Natural killer cell (primary cell): ENCODE measurements at regions not wholly inside any gene's neighbourhood (a gene's known extent, or its start where the extent isn't known, plus 50 kb on each side); places are given as distances from the start of the nearest gene placed in this dataset.

Source experiments
- ATAC-seq, 3 donors: fragments of 150-1000 bp in 2 of 3; fragments of 200-7000 bp in 1 of 3; cut with Tn5 transposase; 1 replicate in 1 of 3; 2 replicates in 2 of 3; pipeline ENCODE4 v1.10.0; 2021; ENCODE audit warnings: mild to moderate bottlenecking in 2 of 3, moderate library complexity in 2 of 3
- DNase-seq, 2 donors: peaks; one replicate each; pipeline versions ENCODE4 v3.0.0 to v3.0.0-alpha.2; 2013 to 2021; ENCODE audit warnings: mixed read lengths in 1 of 2
- H3K27ac ChIP-seq: one replicate; pipeline ENCODE4 v1.5.1; 2013; ENCODE audit warnings: mild to moderate bottlenecking, low read length
- H3K27me3 ChIP-seq: one replicate; pipeline ENCODE4 v1.6.1; 2013; ENCODE audit warnings: low read length; ENCODE audit not compliant: control insufficient read depth, insufficient read depth
- H3K36me3 ChIP-seq: one replicate; pipeline ENCODE4 v1.6.1; 2013; ENCODE audit warnings: low read length; ENCODE audit not compliant: control insufficient read depth, insufficient read depth
- H3K4me1 ChIP-seq: one replicate; pipeline ENCODE4 v1.6.1; 2013; ENCODE audit warnings: low read length; ENCODE audit not compliant: control insufficient read depth, insufficient read depth
- H3K4me3 ChIP-seq: one replicate; pipeline ENCODE4 v1.5.1; 2013; ENCODE audit warnings: low read length
- H3K9me3 ChIP-seq: one replicate; pipeline ENCODE4 v1.6.1; 2013; ENCODE audit warnings: low read length; ENCODE audit not compliant: control insufficient read depth, insufficient read depth
- H3K27ac Mint-ChIP-seq, 2 donors: one replicate each; pipeline ENCODE4 v1.8.0; 2022; ENCODE audit warnings: mild to moderate bottlenecking in 2 of 2, mixed read lengths in 2 of 2, moderate library complexity in 1 of 2
- H3K27me3 Mint-ChIP-seq, 2 donors: one replicate each; pipeline ENCODE4 v1.8.0; 2022; ENCODE audit warnings: low read depth in 2 of 2, mixed read lengths in 2 of 2
- H3K36me3 Mint-ChIP-seq: one replicate; pipeline ENCODE4 v1.8.0; 2022; ENCODE audit warnings: mixed read lengths
- H3K4me1 Mint-ChIP-seq, 2 donors: one replicate each; pipeline ENCODE4 v1.8.0; 2022; ENCODE audit warnings: mixed read lengths in 2 of 2
- H3K4me3 Mint-ChIP-seq: one replicate; pipeline ENCODE4 v1.8.0; 2022; ENCODE audit warnings: mild to moderate bottlenecking, moderate library complexity, mixed read lengths
- H3K9me3 Mint-ChIP-seq, 2 donors: one replicate each; pipeline ENCODE4 v1.8.0; 2022; ENCODE audit warnings: mixed read lengths in 2 of 2
- WGBS: methylation state at CpG from one replicate; pipeline ENCODE4 v1.1.7; 2013; ENCODE audit warnings: missing lambda C conversion rate; ENCODE audit not compliant: insufficient coverage; 5-methylcytosine and 5-hydroxymethylcytosine counted together
- intact Hi-C: fragments of 100-400 bp; cut with micrococcal nuclease; formaldehyde crosslinking; loops from one replicate; pipeline ENCODE4 v1.14.2; 2022
- TF ChIP-seq, protein P1 (sequence below): fragments of 200-600 bp; IDR thresholded peaks from one replicate; pipeline ENCODE4 v1.8.0; 2022; ENCODE audit warnings: antibody characterized with exemption

DNA sequence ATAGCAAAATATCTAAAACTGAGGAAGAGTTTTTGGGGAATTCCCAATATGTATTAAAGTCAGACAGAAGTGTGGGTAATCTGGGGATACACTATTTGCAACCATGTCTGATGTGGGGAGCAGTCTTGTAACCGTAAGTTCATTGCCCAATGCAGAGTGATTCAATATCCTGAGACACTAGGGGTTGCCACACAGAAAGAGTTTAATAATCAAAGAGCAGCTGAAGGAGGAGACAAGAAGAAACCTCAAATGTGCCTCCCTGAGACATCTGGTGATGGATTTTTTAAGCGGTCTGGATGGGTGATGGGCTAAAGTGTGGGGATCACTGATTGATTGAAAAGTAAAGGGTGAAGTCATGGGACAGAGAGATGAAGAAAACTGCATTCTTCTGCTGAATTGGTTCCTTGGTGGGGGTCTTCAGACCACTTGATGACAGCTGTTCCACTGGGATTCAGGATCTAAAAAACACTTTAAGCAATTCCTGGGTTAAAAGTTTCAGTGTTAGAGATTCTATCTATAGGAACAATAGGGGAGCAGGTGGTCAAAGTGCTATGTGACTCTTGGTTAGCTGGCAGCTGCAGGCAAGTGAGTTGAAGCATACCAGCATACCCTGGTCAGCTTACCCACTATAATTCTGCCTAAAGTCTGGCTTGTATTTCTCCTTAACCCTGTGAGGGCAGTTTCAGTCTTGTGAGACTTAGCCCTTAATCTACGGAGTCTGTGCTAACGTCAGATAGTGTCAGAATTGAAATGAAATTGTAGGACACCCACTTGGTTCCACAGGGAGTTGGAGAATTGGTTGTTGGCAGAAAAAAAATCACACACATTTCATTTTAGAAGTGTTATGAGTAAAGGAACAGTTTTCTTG, 425.9 kb upstream of the TGFBR2 start:
- no peak overlapping the region for H3K27ac ChIP-seq
- DNase-seq (no peak), ATAC-seq (no peak)
- Mint-ChIP-seq H3K4me1 (no peaks in the 10 kb centered on the region), H3K9me3 (no peaks in the 10 kb centered on the region), H3K36me3 (no peaks in the 10 kb centered on the region), H3K27ac (no peak overlapping the region), H3K27me3 (peaks cover 15% of the 10 kb centered on the region in 2 donors), H3K4me3 (no peak overlapping the region)
- no peaks in the 10 kb centered on the region for H3K9me3 ChIP-seq
- H3K4me3 ChIP-seq: no peak overlapping the region
- peaks cover 2% of the 10 kb centered on the region for H3K27me3 ChIP-seq
- WGBS: 87% methylated on average over 4 of the region's 4 CpGs
- TF ChIP-seq, protein P1, sequence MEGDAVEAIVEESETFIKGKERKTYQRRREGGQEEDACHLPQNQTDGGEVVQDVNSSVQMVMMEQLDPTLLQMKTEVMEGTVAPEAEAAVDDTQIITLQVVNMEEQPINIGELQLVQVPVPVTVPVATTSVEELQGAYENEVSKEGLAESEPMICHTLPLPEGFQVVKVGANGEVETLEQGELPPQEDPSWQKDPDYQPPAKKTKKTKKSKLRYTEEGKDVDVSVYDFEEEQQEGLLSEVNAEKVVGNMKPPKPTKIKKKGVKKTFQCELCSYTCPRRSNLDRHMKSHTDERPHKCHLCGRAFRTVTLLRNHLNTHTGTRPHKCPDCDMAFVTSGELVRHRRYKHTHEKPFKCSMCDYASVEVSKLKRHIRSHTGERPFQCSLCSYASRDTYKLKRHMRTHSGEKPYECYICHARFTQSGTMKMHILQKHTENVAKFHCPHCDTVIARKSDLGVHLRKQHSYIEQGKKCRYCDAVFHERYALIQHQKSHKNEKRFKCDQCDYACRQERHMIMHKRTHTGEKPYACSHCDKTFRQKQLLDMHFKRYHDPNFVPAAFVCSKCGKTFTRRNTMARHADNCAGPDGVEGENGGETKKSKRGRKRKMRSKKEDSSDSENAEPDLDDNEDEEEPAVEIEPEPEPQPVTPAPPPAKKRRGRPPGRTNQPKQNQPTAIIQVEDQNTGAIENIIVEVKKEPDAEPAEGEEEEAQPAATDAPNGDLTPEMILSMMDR: no peak
- no peaks in the 10 kb centered on the region for H3K36me3 ChIP-seq
- H3K4me1 ChIP-seq: no peaks in the 10 kb centered on the region
- intact Hi-C loops: no loop called here

DNA sequence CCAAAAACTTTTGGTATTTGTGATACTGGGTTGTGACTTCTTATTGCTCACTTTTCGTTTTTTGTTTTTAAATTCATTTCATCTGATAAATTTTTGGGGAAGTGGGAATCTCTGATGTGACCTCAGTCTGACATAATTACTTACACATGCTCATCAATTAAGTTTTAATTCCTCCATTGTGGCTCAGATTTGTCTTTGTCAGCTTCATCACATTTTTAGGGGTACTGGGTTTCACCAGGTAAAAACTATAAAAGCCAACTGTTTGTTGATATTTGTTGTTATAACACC, 425.3 kb upstream of the TGFBR2 start:
- Mint-ChIP-seq H3K27me3 (peaks cover 15 to 17% of the 10 kb centered on the region in 2 donors), H3K27ac (no peak overlapping the region), H3K4me3 (no peak overlapping the region), H3K36me3 (no peaks in the 10 kb centered on the region), H3K4me1 (no peaks in the 10 kb centered on the region), H3K9me3 (no peaks in the 10 kb centered on the region)
- Histone ChIP-seq H3K27me3 (peaks cover 2% of the 10 kb centered on the region), H3K27ac (no peak overlapping the region), H3K4me3 (no peak overlapping the region), H3K9me3 (no peaks in the 10 kb centered on the region), H3K36me3 (no peaks in the 10 kb centered on the region), H3K4me1 (no peaks in the 10 kb centered on the region)
- no peak for ATAC-seq
- intact Hi-C loops: no loop called here
- TF ChIP-seq, protein P1: no peak
- no peak for DNase-seq
- no CpG with 5 or more reads among the region's 1 CpG for WGBS

DNA sequence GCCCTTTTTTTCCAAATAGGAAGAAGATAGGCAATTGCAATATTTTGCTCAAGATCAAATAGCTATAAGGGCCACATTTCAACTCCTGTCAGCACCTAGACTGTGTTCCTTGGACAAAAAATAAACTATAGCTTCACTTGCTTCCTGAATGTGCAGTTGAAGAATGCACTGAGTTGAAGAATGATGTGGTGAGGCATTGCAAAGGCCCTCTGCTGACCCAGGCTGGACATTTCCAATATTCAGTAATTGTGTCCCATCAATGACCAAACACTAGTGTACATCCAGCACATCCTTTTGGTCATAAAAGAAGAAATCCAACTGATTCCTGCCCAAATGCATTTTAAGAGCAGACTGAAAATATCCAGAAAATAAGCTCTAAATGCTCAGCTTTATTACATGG, 424.8 kb upstream of the TGFBR2 start:
- H3K36me3 Mint-ChIP-seq: no peaks in the 10 kb centered on the region
- Histone ChIP-seq H3K27me3 (peaks cover 2% of the 10 kb centered on the region), H3K36me3 (no peaks in the 10 kb centered on the region), H3K27ac (no peak overlapping the region), H3K9me3 (no peaks in the 10 kb centered on the region), H3K4me1 (no peaks in the 10 kb centered on the region), H3K4me3 (no peak overlapping the region)
- DNase-seq: no peak
- H3K27ac Mint-ChIP-seq: no peak overlapping the region
- intact Hi-C loops: no loop called here
- peaks cover 15 to 17% of the 10 kb centered on the region in 2 donors for H3K27me3 Mint-ChIP-seq
- H3K4me1 Mint-ChIP-seq: no peaks in the 10 kb centered on the region
- H3K9me3 Mint-ChIP-seq: no peaks in the 10 kb centered on the region
- ATAC-seq: no peak
- no peak overlapping the region for H3K4me3 Mint-ChIP-seq
- TF ChIP-seq, protein P1: no peak

DNA sequence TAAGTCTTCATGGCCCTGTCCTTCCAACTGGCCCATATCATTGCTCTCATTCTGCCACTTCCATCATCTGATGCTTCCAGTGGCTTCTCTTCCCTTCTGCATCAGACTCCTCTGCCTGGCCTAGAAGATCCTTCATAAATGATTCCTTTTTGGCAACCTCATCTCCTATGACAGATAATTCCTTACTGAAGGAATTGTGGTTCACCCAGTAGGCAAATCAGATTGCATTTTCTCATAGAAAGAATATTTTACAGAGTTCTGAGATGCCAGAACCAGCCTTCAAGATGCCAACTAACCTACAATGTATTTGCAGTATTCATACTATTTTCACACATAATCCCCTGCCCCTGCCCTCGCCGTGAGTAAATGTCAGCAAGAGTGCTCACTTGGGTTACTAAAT, 423.0 kb upstream of the TGFBR2 start:
- 100% methylated on average over 2 of the region's 2 CpGs for WGBS
- H3K4me1 Mint-ChIP-seq: no peaks in the 10 kb centered on the region
- H3K9me3 ChIP-seq: no peaks in the 10 kb centered on the region
- no peak overlapping the region for H3K27ac Mint-ChIP-seq
- H3K4me3 ChIP-seq: no peak overlapping the region
- H3K36me3 Mint-ChIP-seq: no peaks in the 10 kb centered on the region
- no peaks in the 10 kb centered on the region for H3K36me3 ChIP-seq
- TF ChIP-seq, protein P1: no peak
- no peak overlapping the region for H3K4me3 Mint-ChIP-seq
- intact Hi-C loops: no loop called here
- no peaks in the 10 kb centered on the region for H3K4me1 ChIP-seq
- ATAC-seq (no peak), DNase-seq (no peak)
- H3K27ac ChIP-seq: no peak overlapping the region
- no peaks in the 10 kb centered on the region for H3K9me3 Mint-ChIP-seq
- H3K27me3 ChIP-seq: peaks cover 2% of the 10 kb centered on the region
- H3K27me3 Mint-ChIP-seq: peaks cover 21 to 26% of the 10 kb centered on the region in 2 donors
